Nephron (organoid): ENCODE measurements at regions not wholly inside any gene's neighbourhood (a gene's known extent, or its start where the extent isn't known, plus 50 kb on each side); places are given as distances from the start of the nearest gene placed in this dataset.

Source experiments
- H3K27ac Mint-ChIP-seq, 3 experiments: 2 replicates each; pipeline ENCODE4 v1.8.0; 2020; ENCODE audit warnings: mixed read lengths in 3 of 3, mild to moderate bottlenecking in 2 of 3, moderate library complexity in 1 of 3
- H3K27me3 Mint-ChIP-seq: 2 replicates; pipeline ENCODE4 v1.8.0; 2021; ENCODE audit warnings: low read depth, mild to moderate bottlenecking, moderate library complexity, mixed read lengths
- H3K36me3 Mint-ChIP-seq: 2 replicates; pipeline ENCODE4 v1.8.0; 2020; ENCODE audit warnings: low read depth, mixed read lengths
- H3K4me1 Mint-ChIP-seq: 2 replicates; pipeline ENCODE4 v1.8.0; 2020; ENCODE audit warnings: mixed read lengths
- H3K4me3 Mint-ChIP-seq, 3 experiments: 2 replicates each; pipeline ENCODE4 v1.8.0; 2020; ENCODE audit warnings: mild to moderate bottlenecking in 3 of 3, mixed read lengths in 3 of 3, moderate library complexity in 2 of 3
- H3K9me3 Mint-ChIP-seq: 2 replicates; pipeline ENCODE4 v1.8.0; 2020; ENCODE audit warnings: mixed read lengths
- TF ChIP-seq, protein P1 (sequence below), 3 experiments: fragments of 200-600 bp; sonication (generic); IDR thresholded peaks; one replicate each; pipeline ENCODE4 v1.5.0; 2021; ENCODE audit warnings: antibody characterized with exemption in 3 of 3; ENCODE audit not compliant: unreplicated experiment in 3 of 3

DNA sequence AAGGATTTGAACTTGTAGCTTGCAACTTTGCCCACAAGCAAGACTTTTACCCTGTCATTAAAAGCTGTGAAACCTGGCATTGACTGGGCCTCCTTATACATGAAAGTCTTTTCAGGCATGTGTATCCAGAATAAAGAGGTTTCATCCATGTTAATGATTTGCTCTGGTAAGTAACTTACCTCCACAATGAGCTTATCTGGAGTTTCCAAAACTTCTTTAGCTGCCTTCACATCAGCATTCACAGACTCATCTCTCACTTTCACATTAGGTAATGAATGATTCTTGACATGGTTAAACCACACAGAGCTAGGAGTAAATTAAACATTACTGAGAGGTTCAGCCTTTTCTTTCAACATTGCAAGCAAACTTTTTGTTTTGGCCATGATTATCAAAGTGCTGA is 234.4 kb upstream of the CLEC14A start:
- H3K4me3 Mint-ChIP-seq = no peak overlapping the region
- H3K27me3 Mint-ChIP-seq = no peaks in the 10 kb centered on the region
- TF ChIP-seq, protein P1, sequence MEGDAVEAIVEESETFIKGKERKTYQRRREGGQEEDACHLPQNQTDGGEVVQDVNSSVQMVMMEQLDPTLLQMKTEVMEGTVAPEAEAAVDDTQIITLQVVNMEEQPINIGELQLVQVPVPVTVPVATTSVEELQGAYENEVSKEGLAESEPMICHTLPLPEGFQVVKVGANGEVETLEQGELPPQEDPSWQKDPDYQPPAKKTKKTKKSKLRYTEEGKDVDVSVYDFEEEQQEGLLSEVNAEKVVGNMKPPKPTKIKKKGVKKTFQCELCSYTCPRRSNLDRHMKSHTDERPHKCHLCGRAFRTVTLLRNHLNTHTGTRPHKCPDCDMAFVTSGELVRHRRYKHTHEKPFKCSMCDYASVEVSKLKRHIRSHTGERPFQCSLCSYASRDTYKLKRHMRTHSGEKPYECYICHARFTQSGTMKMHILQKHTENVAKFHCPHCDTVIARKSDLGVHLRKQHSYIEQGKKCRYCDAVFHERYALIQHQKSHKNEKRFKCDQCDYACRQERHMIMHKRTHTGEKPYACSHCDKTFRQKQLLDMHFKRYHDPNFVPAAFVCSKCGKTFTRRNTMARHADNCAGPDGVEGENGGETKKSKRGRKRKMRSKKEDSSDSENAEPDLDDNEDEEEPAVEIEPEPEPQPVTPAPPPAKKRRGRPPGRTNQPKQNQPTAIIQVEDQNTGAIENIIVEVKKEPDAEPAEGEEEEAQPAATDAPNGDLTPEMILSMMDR (IDR thresholded peaks at IDR 0.05; ENCODE audit: unreplicated experiment in 3 of 3) = no peak
- H3K4me1 Mint-ChIP-seq = no peaks in the 10 kb centered on the region
- peaks cover 14% of the 10 kb centered on the region for H3K9me3 Mint-ChIP-seq
- H3K36me3 Mint-ChIP-seq = no peaks in the 10 kb centered on the region
- no peak overlapping the region for H3K27ac Mint-ChIP-seq

DNA sequence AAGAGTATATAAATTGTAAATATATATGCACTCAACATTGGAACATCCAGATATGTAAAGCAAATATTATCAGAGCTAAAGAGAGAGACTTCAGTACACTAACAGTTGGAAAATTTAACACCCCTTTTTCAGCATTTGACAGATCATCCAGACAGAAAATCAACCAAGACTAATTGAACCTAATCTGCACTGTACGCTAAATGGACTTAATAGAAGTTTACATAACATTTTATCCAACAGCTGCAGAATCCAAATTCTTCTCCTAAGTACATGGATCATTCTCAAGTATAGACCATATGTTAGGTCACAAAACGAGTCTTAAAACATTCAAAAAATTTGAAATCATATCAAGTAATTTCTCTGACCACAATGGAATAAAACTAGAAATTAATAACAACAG is 229.1 kb upstream of the CLEC14A start:
- no peaks in the 10 kb centered on the region for H3K36me3 Mint-ChIP-seq
- no peak overlapping the region for H3K4me3 Mint-ChIP-seq
- TF ChIP-seq, protein P1 (IDR thresholded peaks at IDR 0.05; ENCODE audit: unreplicated experiment in 3 of 3) = no peak
- H3K27me3 Mint-ChIP-seq = no peaks in the 10 kb centered on the region
- peak overlapping the region in 1 of 3 experiments; percentile 24 for H3K27ac Mint-ChIP-seq
- H3K9me3 Mint-ChIP-seq = peaks cover 10% of the 10 kb centered on the region
- no peaks in the 10 kb centered on the region for H3K4me1 Mint-ChIP-seq

DNA sequence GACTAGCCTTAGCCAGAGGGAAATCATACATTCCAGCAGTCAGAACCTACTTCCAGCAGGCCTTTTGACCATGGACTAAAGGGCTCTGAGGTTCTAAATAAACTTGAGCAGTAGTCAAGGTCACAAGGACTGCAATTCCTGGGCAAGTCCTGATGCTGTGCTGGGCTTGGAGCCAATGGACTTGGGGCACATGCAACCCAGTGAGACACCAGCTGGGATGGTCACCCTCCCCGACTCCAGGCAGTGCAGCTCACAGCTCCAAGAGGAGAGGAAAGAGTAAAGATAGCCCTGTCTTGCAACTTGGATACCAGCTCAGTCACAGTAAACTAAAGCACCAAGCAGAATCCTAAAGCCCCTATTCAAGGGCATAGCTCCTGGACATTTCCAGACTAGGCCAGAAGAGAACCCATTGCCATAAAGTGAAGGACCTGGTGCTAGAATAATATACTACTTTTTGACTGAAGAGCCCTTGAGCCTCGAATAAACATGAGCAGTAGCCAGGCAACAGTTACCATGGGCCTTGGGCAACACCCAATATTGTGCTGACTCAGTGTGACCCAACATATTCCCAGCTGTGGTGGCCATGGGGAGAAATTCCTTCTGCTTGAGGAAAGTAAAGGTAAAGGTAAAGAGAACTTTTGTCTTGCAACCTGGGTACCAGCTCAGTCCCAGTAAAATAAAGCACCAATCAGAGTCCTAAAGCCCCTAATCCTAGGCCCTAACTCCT is 226.2 kb upstream of the CLEC14A start:
- H3K27ac Mint-ChIP-seq = no peak overlapping the region
- no peaks in the 10 kb centered on the region for H3K36me3 Mint-ChIP-seq
- H3K4me1 Mint-ChIP-seq = no peaks in the 10 kb centered on the region
- H3K4me3 Mint-ChIP-seq = no peak overlapping the region
- H3K27me3 Mint-ChIP-seq = no peaks in the 10 kb centered on the region
- TF ChIP-seq, protein P1 (IDR thresholded peaks at IDR 0.05; ENCODE audit: unreplicated experiment in 3 of 3) = no peak
- H3K9me3 Mint-ChIP-seq = peaks cover 20% of the 10 kb centered on the region

DNA sequence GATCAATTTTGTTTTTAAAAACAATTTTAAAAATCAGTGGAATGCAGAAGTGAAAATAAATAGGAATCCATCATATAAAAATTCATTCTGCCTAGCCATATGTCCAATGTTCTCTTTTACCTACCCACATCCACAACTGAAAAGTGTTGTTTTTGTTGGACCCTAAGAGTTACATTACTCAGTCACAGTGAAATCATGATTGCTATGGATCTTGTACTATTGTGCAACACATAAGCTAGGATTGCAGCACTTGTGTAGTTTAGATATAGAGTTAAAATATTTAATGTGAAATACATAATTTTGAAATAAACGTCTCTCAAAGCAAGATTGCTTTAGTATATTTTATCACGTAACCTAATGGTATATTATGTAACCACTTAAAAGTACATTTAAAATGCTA is 213.3 kb upstream of the CLEC14A start:
- Mint-ChIP-seq H3K36me3 (no peaks in the 10 kb centered on the region), H3K27me3 (no peaks in the 10 kb centered on the region), H3K27ac (no peak overlapping the region), H3K4me3 (no peak overlapping the region), H3K9me3 (peaks cover 12% of the 10 kb centered on the region), H3K4me1 (no peaks in the 10 kb centered on the region)
- TF ChIP-seq, protein P1 (IDR thresholded peaks at IDR 0.05; ENCODE audit: unreplicated experiment in 3 of 3) = no peak

DNA sequence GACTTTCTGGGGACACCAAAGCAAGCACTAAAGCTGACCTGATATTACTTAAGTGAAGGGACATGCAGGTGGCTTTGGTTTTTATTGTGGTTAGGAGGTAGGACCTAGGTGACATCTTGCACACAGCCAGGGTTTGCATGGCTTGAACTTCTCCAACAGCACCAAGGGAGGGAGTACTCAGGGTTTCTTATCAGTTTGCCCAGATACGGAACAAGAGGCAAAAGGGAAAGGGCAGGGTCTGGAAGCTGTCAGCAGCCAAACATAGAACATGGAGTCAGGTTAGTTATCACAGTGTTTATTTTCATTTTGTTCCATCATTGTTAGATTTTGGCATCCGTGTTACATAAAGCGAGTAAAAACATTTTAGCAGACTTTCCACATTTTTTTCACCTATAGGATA is 186.3 kb upstream of the CLEC14A start:
- TF ChIP-seq, protein P1 (IDR thresholded peaks at IDR 0.05; ENCODE audit: unreplicated experiment in 3 of 3) = no peak
- Mint-ChIP-seq H3K9me3 (peaks cover 22% of the 10 kb centered on the region), H3K4me1 (no peaks in the 10 kb centered on the region), H3K36me3 (no peaks in the 10 kb centered on the region), H3K27ac (no peak overlapping the region), H3K27me3 (no peaks in the 10 kb centered on the region), H3K4me3 (no peak overlapping the region)

DNA sequence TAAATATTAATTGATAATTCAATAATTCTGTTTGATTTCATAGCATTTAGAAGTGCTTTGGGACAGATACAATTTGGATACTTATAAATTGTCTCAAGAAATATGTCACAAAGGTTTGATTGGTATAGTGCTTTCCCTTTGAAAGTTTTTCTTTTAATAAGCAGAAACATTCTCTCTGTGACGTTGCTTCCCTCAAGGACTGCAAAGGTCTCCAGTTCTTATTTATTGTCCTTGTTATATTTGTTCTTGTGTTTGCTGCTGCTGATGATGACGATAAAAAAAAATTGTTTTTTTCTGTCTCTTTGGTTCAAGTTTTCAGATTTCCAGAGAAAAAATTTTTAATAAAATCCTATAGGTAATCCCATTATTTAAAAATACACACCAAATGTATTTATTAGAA is 176.3 kb upstream of the CLEC14A start:
- no peaks in the 10 kb centered on the region for H3K4me1 Mint-ChIP-seq
- no peaks in the 10 kb centered on the region for H3K36me3 Mint-ChIP-seq
- H3K27me3 Mint-ChIP-seq = no peaks in the 10 kb centered on the region
- no peak overlapping the region for H3K27ac Mint-ChIP-seq
- H3K4me3 Mint-ChIP-seq = no peak overlapping the region
- no peaks in the 10 kb centered on the region for H3K9me3 Mint-ChIP-seq
- TF ChIP-seq, protein P1 (IDR thresholded peaks at IDR 0.05; ENCODE audit: unreplicated experiment in 3 of 3) = no peak
